Bronchial epithelial cell (primary cell): ENCODE measurements at regions not wholly inside any gene's neighbourhood (a gene's known extent, or its start where the extent isn't known, plus 50 kb on each side); places are given as distances from the start of the nearest gene placed in this dataset.

Source experiments
- DNase-seq: peaks from one replicate; pipeline ENCODE4 v3.0.0-alpha.2; 2010; ENCODE audit warnings: low read depth
- FAIRE-seq: peaks from 2 replicates; lab custom pipeline; 2011; peaks lifted over from hg19 to GRCh38; lab: Jason Lieb, UNC
- H3K27me3 ChIP-seq: 2 replicates; pipeline ENCODE4 v1.5.1; 2011; ENCODE audit warnings: low read length; ENCODE audit not compliant: control insufficient read depth, insufficient read depth
- H3K36me3 ChIP-seq: 2 replicates; pipeline ENCODE4 v1.5.1; 2011; ENCODE audit warnings: low read length; ENCODE audit not compliant: control insufficient read depth, insufficient read depth
- H3K4me3 ChIP-seq: 2 replicates; pipeline ENCODE4 v1.5.1; 2011; ENCODE audit warnings: mild to moderate bottlenecking, low read depth, low read length, control low read depth
- CTCF ChIP-seq: IDR thresholded peaks from 2 replicates; pipeline ENCODE4 v1.5.1; 2011; ENCODE audit warnings: mild to moderate bottlenecking, moderate library complexity, low read length, control low read depth, inconsistent platforms; ENCODE audit not compliant: insufficient read depth, severe bottlenecking

GRCh38 chrX:109797311-109797975 is 64.4 kb upstream of the ACSL4 start:
- FAIRE-seq (no peak), DNase-seq (peak; percentile 29)
- TF ChIP-seq CTCF: no peak
- Histone ChIP-seq H3K4me3 (no peak overlapping the region), H3K36me3 (no peaks in the 10 kb centered on the region), H3K27me3 (no peaks in the 10 kb centered on the region)

- Histone ChIP-seq H3K4me3 (no peak overlapping the region), H3K27me3 (no peaks in the 10 kb centered on the region), H3K36me3 (no peaks in the 10 kb centered on the region)
- no peak for TF ChIP-seq CTCF
- DNase-seq (no peak), FAIRE-seq (no peak)
Measured at GRCh38 chrX:109812236-109812635, 79.2 kb upstream of the ACSL4 start.

- H3K27me3 ChIP-seq: no peaks in the 10 kb centered on the region
- H3K4me3 ChIP-seq: no peak overlapping the region
- no peak for TF ChIP-seq CTCF
- FAIRE-seq (no peak), DNase-seq (no peak)
- no peaks in the 10 kb centered on the region for H3K36me3 ChIP-seq
Measured at GRCh38 chrX:109813236-109813635, 80.2 kb upstream of the ACSL4 start.

- no peaks in the 10 kb centered on the region for H3K36me3 ChIP-seq
- FAIRE-seq (no peak), DNase-seq (no peak)
- no peak for TF ChIP-seq CTCF
- H3K27me3 ChIP-seq: no peaks in the 10 kb centered on the region
- H3K4me3 ChIP-seq: no peak overlapping the region
Measured at GRCh38 chrX:109818976-109819375, 85.9 kb upstream of the ACSL4 start.

- no peak for DNase-seq
- Histone ChIP-seq H3K36me3 (no peaks in the 10 kb centered on the region), H3K4me3 (no peak overlapping the region), H3K27me3 (no peaks in the 10 kb centered on the region)
- TF ChIP-seq CTCF: no peak
- no peak for FAIRE-seq
Measured at GRCh38 chrX:109822861-109823260, 89.8 kb upstream of the ACSL4 start.
